HG03354 (cell line): ENCODE measurements at regions not wholly inside any gene's neighbourhood (a gene's known extent, or its start where the extent isn't known, plus 50 kb on each side); places are given as distances from the start of the nearest gene placed in this dataset.

Source experiments
- ATAC-seq: cut with Tn5 transposase; IDR thresholded peaks from one replicate; pipeline ENCODE4 v1.9.1; 2021; ENCODE audit warnings: mild to moderate bottlenecking; ENCODE audit not compliant: unreplicated experiment, poor library complexity, severe bottlenecking

DNA sequence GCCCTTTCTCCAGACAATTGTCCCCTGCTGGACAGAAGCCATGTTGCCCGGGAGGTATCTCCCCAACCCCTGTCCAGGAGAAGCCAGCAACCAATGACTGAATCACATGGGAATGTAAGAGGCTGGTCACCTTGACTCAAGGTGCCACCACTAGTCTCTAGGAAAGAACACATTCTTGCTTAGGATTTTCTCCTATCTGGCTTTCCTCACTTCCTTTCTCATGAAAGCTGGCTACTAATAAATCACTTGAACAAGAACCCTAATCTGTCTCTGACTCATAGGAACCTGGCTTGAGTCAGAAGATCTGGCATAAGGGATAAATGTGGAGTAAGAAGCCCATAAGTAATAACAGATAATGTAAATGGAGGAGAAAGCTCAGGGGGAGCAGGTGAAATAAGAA, 101.4 kb upstream of the C11orf87 start:
- ATAC-seq, result no peak

DNA sequence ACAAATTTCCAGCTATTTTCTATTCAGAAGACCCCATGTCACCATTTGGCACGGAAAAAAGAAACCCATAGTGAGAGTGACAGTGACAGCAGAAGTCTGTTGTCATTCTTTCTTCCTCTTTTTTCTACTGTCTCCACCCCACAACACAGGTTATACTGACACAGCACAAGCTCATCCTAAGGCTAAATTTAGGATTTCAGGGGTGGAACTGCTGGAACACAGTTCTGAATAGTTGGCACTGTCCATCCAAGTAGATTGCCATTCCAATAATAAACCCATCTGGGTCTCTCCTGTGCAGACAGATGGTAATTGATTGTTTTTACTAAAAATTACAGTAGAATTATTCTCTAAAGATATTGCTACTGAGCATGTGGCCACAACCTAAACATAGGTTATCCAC, 95.2 kb upstream of the C11orf87 start:
- no peak for ATAC-seq

DNA sequence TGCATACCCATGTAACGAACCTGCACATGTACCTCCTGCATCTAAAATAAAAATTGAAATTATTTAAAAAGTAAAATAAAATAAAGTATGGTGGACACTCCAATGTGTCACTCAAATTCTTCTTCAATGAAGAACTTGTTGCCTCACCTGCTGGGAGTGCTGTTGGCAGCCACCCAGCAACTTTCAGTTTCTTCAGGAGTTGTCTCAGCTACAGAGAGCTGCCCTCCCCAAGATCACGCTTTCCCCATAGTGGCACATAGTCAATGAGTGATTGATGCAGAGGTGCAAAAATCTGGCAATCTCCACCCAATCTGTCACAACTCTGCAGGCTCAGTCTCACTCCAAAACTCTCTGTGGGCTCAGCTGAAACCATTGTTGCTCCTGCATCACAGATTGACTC, 92.3 kb upstream of the C11orf87 start:
- ATAC-seq, result no peak

DNA sequence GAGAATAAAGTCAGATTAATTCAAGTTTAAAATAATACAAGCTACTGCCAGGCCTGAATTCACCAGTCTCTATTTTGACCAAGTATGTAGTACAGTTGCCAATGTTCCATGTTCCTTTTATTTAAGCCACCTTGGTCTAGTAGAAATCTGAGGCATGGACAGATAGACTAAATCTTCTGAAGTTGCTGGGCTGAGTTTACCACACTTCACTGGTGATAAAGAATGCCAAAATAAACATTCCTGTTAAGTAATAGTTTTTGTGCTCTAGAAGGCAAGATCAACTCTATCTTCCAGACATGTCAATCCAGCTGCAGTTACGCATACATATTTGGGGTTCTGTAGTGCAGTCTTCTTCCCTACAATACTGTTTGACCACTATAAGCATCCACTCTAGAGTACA, 83.9 kb upstream of the C11orf87 start:
- ATAC-seq, result no peak

DNA sequence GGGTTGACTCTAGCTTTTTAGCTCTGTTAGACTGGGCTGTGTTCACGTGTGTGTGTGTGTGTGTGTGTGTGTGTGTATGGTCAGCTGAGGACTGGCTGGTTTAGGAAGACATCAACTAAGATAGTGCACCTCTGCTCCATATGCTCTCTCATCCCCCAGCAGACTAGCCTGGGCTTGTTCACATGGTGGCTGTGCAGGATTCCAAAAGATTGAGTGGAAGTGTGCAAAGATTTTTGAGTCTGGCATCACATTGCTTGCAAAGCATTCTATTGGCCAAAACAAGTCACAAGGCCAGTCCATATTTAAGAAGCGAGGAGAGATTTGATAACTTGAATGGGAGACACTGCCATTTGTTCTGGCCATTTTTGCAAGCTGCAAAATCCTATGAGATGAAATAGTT, 79.7 kb upstream of the C11orf87 start:
- no peak for ATAC-seq

DNA sequence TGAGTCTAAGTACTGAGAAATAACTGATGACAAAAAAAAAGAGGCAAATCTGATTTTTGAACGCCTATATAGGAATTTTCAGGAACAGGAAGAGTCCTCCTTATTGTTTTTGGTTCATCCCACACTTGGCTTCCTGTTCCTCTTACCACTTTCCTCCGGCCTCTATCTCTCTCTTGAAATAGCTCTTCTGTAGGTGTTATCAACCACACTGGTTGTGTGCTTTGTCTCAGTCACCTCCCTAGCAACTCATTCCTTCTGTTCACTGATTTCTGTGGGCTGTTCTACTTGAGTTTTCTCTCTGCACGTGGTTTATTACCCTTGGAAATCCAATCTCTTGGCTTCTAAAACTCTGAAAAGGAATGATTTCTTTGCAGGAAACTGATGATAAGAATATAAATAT, 78.7 kb upstream of the C11orf87 start:
- no peak for ATAC-seq

GRCh38 chr11:109347304-109347703, 74.7 kb upstream of the C11orf87 start:
- no peak for ATAC-seq

DNA sequence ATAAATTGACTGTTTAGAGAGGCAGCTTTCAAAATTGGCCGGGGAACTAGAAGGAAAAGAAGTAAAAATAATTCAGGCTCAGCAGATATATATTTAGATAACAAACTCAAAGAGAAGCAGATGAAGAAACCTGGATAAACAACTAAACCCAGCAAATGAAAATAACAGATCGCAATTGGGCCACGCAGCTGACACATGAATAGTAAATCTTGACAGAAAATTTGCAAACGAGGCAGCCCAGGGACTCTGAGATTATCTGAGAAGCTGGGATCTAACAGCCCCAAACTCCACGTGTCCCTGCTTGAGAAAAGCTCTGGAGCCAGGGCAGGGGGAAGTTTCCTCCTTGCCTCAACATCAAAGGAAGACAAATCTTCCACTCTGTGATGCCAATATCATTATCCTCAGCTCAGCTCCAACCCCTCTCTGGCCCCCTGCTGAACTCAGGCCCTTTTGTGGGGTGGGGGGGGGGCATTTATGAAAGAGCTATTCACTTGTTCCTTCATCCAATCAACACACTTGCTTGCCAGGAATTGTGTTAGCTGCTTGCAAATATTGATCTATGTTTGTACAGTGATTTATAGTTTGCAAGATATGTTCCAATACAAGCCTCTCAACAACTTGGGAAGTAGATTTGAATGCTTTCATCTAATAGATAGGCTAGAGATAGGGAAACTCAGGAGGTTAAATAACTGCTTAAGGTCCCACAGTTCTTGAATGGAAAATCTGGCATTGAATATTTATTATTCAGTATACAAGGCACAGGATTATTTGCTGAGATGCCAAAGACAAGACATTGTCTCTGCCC, 72.5 kb upstream of the C11orf87 start:
- no peak for ATAC-seq

- no peak for ATAC-seq
These were observed 71.9 kb upstream of the C11orf87 start for GRCh38 chr11:109350091-109350490.

- ATAC-seq, result no peak
These were observed 59.9 kb upstream of the C11orf87 start for GRCh38 chr11:109362059-109362458.

- no peak for ATAC-seq
These were observed 58.3 kb upstream of the C11orf87 start for GRCh38 chr11:109363682-109364081.

DNA sequence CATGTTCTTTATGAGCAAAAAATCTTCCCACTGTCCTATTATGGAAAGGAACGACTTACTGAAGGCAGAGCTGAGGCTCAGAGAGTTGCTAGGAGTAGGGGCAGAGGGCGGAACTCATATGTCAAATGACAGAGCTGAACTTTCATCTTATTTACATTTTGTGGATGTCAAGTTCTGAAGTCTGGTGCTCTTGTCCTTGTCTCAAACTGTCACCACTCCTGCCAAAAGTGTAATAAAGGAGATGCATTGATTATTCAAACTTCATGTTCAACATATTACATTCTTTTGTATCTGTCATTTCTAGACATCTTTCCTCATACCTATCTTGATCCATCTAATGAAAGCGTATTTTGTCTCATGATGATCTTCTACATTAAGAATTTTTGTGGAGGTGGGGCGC, 57.1 kb upstream of the C11orf87 start:
- ATAC-seq, result no peak

GRCh38 chr11:109371444-109372176, 50.4 kb upstream of the C11orf87 start:
- ATAC-seq, result no peak
